Activated T-helper 9 cell treated with anti-CD3 and anti-CD28 coated beads, Interleukin-2, amount 50 U/mL, for 16 hours (primary cell): ENCODE measurements at regions not wholly inside any gene's neighbourhood (a gene's known extent, or its start where the extent isn't known, plus 50 kb on each side); places are given as distances from the start of the nearest gene placed in this dataset.

ENCODE experiments used
- DNase-seq: peaks from one replicate; pipeline ENCODE4 v3.0.0-alpha.2; 2020; ENCODE audit warnings: low read depth

- DNase-seq = no peak
These were observed 338.2 kb upstream of the SMIM30 start for GRCh38 chr7:113456533-113456932.

- no peak for DNase-seq
These were observed 336.3 kb upstream of the SMIM30 start for GRCh38 chr7:113454597-113455169.

GRCh38 chr7:113452245-113452644 lies 333.9 kb upstream of the SMIM30 start:
- no peak for DNase-seq

DNA sequence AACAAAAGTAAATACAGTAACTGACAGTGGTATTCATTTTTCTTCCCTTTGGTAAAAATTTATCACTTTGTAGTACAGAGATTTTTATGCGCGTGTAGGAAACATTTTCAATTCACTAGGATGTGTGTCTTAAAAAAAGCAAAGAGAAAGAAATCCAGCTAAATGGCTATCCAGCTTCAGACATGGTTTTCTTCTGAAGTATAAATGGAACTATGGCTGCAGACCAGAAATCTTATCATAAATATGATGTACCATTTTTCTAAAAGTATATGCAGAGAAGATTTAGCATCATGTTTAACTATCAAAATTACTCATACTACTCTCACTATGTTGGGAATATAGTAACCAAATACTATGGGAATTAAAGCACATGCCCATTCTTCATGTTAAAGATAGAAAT lies 328.4 kb upstream of the SMIM30 start:
- DNase-seq = no peak

DNA sequence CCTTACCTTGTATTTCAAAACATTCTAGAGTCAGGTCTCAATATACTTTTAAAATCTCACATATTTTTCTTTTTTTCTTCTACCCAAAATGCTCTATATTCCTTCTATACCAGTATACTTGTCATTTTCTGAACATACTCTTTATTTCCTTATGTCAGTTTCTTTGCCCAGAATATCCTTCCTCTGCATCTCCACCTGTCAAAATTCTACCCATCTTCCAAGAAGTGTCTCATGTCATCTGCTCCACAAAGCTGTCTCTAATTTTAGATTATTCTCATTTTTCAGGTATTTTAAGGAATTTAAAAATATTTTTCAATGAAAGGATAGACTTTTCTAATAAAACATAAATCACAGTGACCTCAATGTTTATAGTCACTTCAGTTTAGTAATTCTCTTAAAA lies 328.0 kb upstream of the SMIM30 start:
- DNase-seq = no peak

DNA sequence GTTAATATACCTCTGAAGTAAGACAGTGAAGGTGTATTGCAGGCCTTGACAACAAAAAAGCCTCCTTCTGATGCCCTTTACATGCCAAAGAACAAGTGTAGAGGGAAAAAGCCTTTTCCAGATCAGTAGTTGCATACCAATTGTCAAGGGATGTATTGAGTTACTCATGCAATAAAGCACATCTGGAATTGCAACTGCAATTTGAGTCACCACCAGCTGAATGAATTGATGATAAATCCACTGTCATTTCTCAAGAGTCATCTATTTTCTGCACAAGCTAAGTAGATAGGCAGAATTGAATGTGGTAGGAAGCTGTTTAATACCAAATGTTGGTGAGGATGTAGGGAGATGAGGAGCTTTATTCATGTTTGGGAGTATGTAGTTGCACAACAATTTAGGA lies 325.9 kb upstream of the SMIM30 start:
- DNase-seq = no peak

GRCh38 chr7:113440173-113440572 lies 321.8 kb upstream of the SMIM30 start:
- DNase-seq = no peak

- DNase-seq = no peak
These were observed 313.1 kb upstream of the SMIM30 start for GRCh38 chr7:113431406-113431805.

- no peak for DNase-seq
These were observed 305.9 kb upstream of the SMIM30 start for GRCh38 chr7:113424185-113424817.

GRCh38 chr7:113421696-113422330 lies 303.5 kb upstream of the SMIM30 start:
- peak; percentile 40 for DNase-seq

DNA sequence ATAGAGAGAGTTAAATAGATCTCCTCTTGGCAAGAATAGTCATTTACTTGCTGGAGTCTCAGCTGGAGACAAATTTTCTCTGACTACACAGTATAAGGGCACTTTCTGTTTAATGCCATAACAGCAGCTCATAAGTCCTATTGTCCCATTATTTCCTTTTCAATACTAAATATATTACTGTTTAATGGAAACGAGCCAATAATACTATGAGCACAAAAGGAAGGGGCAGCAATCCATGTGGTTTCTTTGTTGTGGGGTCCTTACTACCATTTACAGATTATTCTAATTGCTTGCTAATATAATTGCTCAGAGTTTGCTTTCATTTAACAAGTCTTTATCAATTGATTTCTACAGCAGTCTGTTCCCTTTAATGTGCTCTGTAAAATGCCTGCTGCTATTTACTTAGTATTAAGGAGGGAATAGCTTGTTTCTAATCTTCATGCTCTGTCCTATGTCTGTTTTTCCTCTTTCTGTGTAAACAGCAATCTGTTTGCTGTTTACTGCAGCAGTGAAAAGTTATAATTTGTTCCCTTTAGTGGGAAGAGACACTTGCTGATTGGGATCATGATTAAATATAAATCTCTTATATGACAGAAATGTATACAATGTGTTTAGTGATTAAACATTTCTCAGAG lies 296.2 kb upstream of the SMIM30 start:
- DNase-seq = no peak

DNA sequence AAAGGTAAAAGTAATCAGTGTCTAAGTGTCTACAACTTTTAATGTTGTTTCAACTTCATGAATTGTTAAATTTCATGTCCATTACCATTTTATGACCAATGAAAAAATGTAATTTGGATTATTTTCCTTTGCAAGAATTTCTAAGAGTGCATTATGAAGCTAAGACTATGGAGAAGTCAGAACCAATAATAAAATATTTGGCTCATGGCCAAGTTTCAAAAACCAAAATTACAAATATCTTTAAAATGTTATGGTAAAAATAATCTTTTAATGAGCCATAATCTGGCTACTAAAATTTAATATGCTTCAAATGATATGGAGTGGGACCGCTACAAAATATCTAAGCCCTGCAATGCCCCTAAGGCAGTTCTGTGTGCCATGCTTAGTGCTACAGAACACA lies 294.1 kb upstream of the SMIM30 start:
- no peak for DNase-seq

DNA sequence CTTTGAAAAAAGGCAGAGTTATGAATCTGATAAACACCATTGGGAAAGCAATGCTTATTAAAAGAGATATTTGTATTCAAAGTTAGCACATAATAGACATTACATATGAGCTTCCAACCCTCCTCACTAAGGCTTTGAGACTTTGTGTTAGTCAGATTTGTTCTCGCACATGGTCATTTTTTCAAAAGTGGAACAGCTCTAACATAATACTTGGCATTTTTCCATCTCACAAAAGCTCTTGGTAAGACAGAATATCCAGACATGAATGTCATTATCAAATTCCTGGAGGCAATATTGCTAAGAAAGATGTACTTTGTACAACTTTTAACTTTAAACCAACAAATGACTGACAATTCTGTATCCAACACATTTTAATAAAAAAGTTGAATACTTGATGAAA lies 292.4 kb upstream of the SMIM30 start:
- no peak for DNase-seq

- DNase-seq = no peak
These were observed 290.6 kb upstream of the SMIM30 start for GRCh38 chr7:113408999-113409398.

GRCh38 chr7:113405296-113406056 lies 287.1 kb upstream of the SMIM30 start:
- DNase-seq = no peak

DNA sequence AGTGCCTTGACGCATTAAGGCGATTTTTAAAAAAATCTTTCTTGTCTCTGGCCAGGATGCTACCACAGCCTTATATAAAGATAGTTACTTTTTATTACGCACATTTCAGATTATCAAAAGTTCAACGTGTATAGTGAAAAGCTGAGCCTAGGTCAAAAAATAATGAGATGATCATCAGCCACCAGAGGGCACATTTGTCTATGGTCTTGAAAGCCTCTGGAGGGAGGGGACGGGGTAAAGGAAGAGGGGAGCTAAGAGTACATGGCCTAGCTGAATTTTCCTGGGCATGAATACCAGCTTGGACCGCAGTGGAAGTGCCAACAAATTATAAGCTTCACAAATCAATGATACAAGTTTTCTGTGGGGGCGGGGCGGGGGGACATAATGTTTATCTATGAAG lies 285.9 kb upstream of the SMIM30 start:
- no peak for DNase-seq

DNA sequence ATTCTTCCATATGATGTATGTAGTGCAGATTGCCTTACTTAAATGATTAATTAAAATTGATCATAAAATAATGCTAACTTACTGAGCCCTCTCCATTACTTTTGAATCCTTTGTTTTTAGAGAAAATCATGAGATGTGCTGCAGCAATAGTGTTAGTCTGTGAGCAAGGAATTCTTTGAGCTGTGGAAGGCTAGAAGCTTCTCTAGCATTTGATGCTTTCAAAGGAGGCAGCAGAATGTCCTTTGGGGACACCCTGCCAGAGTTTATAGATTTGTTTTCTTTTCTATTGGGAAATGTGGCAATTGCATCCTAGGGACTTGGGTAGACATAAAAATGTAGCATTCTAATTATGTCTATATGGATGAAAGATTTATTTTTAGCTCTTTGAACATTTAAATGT lies 284.1 kb upstream of the SMIM30 start:
- no peak for DNase-seq

GRCh38 chr7:113402005-113402404 lies 283.7 kb upstream of the SMIM30 start:
- no peak for DNase-seq

GRCh38 chr7:113394856-113395255 lies 276.5 kb upstream of the SMIM30 start:
- DNase-seq = no peak

GRCh38 chr7:113392841-113393540 lies 274.6 kb upstream of the SMIM30 start:
- DNase-seq = no peak

- DNase-seq = no peak
These were observed 274.1 kb upstream of the SMIM30 start for GRCh38 chr7:113392421-113392820.

GRCh38 chr7:113389112-113389646 lies 270.8 kb upstream of the SMIM30 start:
- no peak for DNase-seq
